Activated CD4-positive, CD25-positive, alpha-beta regulatory T cell (primary cell): ENCODE measurements at regions not wholly inside any gene's neighbourhood (a gene's known extent, or its start where the extent isn't known, plus 50 kb on each side); places are given as distances from the start of the nearest gene placed in this dataset.
"Not testable (repeated sequence)": the region's sequence is repeated elsewhere in the genome, so short reads cannot be mapped to it uniquely, and the experiment has no call there.

Source experiments
- DNase-seq, 4 experiments: peaks; one replicate each; lab custom pipeline; 2025; lab: John Stamatoyannopoulos, UW

- no peak for DNase-seq
Observed at GRCh38 chr7:148514236-148514635, 76.3 kb upstream of the C7orf33 start.

GRCh38 chr7:148515237-148515636 is 75.3 kb upstream of the C7orf33 start:
- DNase-seq = no peak

DNA sequence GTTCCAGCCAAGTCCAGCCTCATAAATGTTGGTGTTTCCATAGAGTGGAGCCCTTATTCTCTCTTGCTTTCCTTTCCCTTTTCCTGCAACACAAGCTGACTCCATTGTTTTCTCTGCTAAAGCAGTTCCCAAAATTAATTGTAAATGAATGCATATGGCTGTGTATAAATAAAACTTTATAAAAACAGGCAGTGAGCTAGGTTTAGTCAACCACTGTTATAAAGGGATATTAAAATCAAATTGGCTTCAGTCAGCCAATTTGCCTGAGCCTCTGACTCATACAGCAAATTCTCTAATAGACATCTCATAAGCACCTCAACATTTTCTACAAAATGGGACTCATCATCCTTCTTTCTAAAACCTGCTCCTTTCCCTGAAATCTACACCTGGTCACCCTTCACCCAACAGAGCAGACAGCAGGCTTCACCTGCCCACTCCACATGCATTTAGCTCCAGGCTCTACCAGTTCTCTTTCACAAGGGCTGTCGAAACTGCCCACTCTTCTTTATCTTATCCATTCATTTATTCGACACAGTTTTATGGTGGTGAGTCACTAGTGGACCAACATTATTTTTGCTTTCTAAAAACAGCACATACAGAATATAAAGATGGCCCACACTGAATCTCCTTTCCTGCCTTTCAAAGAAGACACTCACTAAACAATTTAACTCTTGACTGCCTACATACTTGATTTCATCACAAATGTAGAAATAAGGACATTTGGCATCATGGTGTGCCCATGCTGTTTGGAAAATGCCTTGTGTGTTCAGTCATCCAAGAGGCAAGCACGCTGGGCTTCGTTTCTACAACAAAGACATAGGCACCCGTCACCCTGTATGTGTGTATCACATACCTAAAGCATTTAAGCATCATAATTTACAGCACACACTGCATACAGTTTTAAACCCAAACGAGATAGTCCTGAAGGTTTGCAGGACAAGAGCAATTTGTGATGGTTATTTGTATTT is 74.6 kb upstream of the C7orf33 start:
- DNase-seq = no peak

GRCh38 chr7:148519386-148519785 is 71.2 kb upstream of the C7orf33 start:
- DNase-seq = not testable (repeated sequence)

DNA sequence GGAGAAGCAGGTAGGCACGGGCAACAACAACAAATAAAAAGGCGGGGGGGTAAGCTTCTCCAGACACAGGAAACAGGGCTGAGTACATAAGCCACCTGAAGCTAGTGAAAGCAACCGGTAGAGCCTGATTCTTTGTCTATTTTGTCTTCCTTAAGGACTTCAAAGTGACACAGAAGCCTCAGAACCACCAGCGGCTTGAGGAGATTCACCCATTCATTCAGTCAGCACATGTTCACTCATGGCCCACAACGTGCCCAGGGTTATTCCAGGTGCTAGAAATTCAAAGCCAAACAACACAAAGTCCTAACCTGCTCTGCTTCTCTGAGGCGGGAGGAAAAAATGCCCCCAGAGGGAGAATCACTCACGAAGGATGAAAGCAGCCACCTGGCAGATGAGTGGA is 69.3 kb upstream of the C7orf33 start:
- no peak for DNase-seq

DNA sequence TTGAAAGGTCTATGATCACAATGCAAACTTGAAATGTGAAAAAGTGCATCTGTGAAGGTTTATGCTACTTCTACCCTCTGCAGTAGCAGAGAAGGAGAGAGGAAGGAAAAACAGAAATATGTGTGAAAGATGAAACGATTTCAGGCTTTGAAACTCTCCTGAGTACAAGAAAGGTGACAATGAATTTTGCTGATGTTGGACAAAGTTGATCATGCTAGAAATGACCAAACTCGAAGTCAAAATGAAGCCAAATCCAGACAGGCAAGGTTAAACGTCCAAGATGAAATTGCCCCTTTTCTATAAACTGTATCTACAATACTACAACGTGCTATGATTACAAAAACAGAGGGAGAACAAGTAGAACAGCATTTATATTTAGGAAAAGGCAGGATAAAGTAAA is 67.0 kb upstream of the C7orf33 start:
- no peak for DNase-seq

DNA sequence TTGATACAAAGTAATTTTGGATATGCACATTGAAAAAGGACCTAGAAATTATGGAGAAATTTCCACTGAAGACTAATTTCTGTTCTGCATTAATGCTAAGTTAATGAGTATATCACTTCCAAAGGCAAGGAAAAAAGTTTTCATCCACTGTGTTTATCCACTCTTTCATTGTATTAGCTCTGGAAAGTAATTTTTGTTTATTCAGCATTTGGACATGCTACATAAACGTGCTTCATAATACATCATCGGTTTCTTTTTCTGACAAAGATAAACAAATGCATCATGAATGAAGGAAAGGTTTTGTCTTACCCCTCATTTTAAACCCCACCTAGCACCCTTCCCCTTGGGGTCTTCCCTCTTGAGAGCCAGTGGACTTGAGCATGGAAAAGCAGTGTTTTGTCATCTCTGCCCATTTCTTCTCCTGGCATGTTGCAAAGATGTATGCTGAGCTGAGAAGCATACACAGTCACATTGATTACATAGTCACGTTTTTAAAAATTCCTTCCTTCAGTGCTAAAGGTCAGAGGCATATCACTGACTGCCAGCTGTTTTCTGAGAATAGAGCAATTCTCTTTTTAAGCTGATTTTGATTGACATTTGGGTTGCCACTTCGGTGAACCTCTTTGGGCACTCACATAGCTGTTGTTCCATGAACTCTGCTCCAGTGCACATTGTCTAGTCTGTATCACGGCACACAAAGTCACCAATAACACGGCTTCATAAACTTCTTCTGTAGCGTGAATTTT is 65.9 kb upstream of the C7orf33 start:
- DNase-seq = no peak

DNA sequence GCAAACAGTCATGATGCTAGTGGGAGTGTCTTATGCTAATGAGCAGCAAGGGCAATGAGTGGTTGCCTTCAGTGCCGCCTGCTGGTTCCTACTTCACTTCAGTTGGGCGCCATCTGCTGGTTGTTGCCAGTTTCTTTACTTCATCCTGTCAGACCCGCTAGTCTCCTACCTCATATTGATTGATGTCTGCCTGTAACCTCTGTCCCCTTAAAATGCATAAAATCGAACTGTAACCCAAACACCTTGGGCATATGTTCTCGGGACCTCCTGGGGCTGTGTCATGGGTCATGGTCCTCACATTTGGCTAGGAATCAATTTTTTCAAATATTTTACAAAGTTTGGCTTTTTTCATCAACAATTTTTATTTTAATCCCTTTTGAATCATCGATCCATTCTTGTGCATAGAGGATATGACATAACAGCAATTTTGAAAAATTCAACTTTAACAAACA is 62.8 kb upstream of the C7orf33 start:
- DNase-seq = peak; percentile 59 to 83 (median 64)

DNA sequence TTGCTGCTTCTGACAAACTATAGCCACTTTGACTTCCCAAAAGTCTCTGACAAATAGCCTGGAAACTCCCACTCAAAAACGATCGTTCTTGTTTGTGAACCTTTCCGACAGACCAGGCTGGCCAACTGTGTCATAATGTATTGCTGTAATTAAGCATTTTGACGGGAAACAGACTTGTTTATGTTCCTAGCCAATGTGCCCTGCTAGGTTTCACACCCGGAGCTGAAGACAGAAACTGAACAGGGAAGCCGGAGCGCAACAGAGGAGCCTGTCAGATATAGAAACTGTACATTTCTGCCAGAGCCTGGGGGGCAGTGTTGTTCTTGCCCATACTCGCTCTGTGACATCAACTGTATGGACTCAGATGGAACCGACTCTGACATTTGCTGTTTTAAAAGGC is 55.3 kb upstream of the C7orf33 start:
- no peak for DNase-seq

DNA sequence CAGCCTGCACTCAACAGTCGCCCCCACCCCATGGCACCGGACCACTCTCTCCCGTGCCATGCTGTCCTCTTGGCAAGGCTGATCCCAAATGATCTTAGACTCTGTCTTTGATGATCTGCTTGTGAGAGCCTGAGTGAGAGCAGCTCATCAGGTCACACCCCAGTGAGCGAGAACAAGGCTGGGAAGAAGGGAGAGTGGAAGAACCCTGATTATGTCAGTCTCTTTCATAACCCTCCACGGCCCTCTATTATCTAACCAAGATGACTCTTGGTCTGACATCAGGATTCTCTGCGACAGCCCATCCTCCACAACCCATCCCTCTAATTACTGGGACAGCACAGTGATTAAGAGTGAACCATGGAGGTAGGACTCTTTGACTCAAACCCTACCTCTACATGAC is 53.1 kb upstream of the C7orf33 start:
- DNase-seq = no peak

- DNase-seq = no peak
Observed at GRCh38 chr7:148540041-148540738, 50.4 kb upstream of the C7orf33 start.
